Osteocyte (in vitro differentiated cells): ENCODE measurements at regions not wholly inside any gene's neighbourhood (a gene's known extent, or its start where the extent isn't known, plus 50 kb on each side); places are given as distances from the start of the nearest gene placed in this dataset.

Source experiments
- DNase-seq: peaks from one replicate; pipeline ENCODE4 v3.0.0; 2021; ENCODE audit warnings: mixed read lengths; ENCODE audit not compliant: unreplicated experiment; ENCODE audit errors: extremely low spot score
- H3K27ac Mint-ChIP-seq: one replicate; pipeline ENCODE4 v1.8.0; 2021; ENCODE audit warnings: mild to moderate bottlenecking, mixed read lengths; ENCODE audit not compliant: unreplicated experiment
- H3K27me3 Mint-ChIP-seq: one replicate; pipeline ENCODE4 v1.8.0; 2021; ENCODE audit warnings: mixed read lengths; ENCODE audit not compliant: unreplicated experiment
- H3K36me3 Mint-ChIP-seq: one replicate; pipeline ENCODE4 v1.8.0; 2021; ENCODE audit warnings: mixed read lengths; ENCODE audit not compliant: unreplicated experiment
- H3K4me1 Mint-ChIP-seq: one replicate; pipeline ENCODE4 v1.8.0; 2021; ENCODE audit warnings: mixed read lengths; ENCODE audit not compliant: unreplicated experiment
- H3K4me3 Mint-ChIP-seq: one replicate; pipeline ENCODE4 v1.8.0; 2021; ENCODE audit warnings: mild to moderate bottlenecking, moderate library complexity, mixed read lengths; ENCODE audit not compliant: unreplicated experiment
- H3K9me3 Mint-ChIP-seq: one replicate; pipeline ENCODE4 v1.8.0; 2021; ENCODE audit warnings: mixed read lengths; ENCODE audit not compliant: unreplicated experiment
- CTCF ChIP-seq: fragments of 200-600 bp; sonication (generic); IDR thresholded peaks from 2 replicates; pipeline ENCODE4 v1.5.0; 2021; ENCODE audit warnings: antibody characterized with exemption, mild to moderate bottlenecking, moderate library complexity

DNA sequence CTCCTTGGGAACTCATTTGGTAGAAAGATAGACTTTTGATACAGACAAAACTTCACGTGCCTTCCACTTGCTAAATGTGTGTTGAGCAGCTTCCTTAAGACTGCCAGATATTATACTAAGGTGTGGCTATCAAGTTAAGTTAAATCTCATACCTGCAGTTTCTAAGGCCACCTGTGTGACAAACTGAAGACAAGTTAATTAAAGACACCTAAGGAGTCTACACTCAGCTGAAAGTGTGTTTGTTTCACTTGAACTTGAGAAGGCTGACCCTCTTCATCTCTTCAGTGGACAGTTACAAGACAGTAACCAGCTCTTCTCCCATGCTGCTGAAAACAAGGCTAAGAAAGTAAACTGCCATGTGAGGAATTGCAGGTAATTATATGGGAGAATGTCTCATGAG is 124.0 kb downstream of the NPY start:
- no peak overlapping the region for H3K27ac Mint-ChIP-seq
- no peaks in the 10 kb centered on the region for H3K9me3 Mint-ChIP-seq
- no peak for DNase-seq
- peaks cover 34% of the 10 kb centered on the region for H3K27me3 Mint-ChIP-seq
- H3K36me3 Mint-ChIP-seq: no peaks in the 10 kb centered on the region
- no peak overlapping the region for H3K4me3 Mint-ChIP-seq
- no peak for TF ChIP-seq CTCF
- H3K4me1 Mint-ChIP-seq: no peaks in the 10 kb centered on the region

- TF ChIP-seq CTCF: no peak
Measured at GRCh38 chr7:24408798-24409430, 124.9 kb downstream of the NPY start.

GRCh38 chr7:24409431-24410024 is 125.5 kb downstream of the NPY start:
- Mint-ChIP-seq H3K27me3 (peaks cover 29% of the 10 kb centered on the region), H3K9me3 (peaks cover 6% of the 10 kb centered on the region), H3K4me3 (no peak overlapping the region), H3K36me3 (no peaks in the 10 kb centered on the region), H3K4me1 (no peaks in the 10 kb centered on the region), H3K27ac (no peak overlapping the region)
- no peak for DNase-seq
- TF ChIP-seq CTCF: no peak

More at GRCh38 chr7:24408798-24409430, 124.9 kb downstream of the NPY start:
- Mint-ChIP-seq H3K27ac (no peak overlapping the region), H3K4me3 (no peak overlapping the region), H3K9me3 (peaks cover under 1% of the 10 kb centered on the region), H3K27me3 (peaks cover 26% of the 10 kb centered on the region), H3K4me1 (no peaks in the 10 kb centered on the region), H3K36me3 (no peaks in the 10 kb centered on the region)
- DNase-seq: no peak

DNA sequence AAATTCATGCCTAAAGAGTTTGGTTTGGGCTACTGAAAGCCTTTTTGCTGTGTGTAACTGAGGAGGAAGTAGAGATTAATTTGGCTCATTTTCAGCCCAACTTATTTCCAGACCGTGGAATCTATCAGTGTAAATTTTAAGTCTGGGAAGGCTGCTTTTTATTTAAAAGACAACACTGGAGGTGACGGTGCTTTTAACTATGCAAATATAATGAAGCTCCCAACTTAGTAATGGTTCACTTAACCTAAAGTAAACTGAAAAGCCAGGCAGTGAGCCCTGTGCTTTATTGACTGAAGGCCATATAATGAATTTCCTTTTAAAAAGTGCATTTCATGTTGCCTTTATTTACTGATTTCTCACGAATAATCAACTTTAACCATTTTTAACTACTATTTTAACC is 127.2 kb downstream of the NPY start:
- Mint-ChIP-seq H3K4me3 (no peak overlapping the region), H3K4me1 (no peaks in the 10 kb centered on the region), H3K36me3 (no peaks in the 10 kb centered on the region), H3K9me3 (peaks cover 6% of the 10 kb centered on the region), H3K27ac (no peak overlapping the region), H3K27me3 (peaks cover 21% of the 10 kb centered on the region)
- TF ChIP-seq CTCF: no peak
- DNase-seq: no peak

DNA sequence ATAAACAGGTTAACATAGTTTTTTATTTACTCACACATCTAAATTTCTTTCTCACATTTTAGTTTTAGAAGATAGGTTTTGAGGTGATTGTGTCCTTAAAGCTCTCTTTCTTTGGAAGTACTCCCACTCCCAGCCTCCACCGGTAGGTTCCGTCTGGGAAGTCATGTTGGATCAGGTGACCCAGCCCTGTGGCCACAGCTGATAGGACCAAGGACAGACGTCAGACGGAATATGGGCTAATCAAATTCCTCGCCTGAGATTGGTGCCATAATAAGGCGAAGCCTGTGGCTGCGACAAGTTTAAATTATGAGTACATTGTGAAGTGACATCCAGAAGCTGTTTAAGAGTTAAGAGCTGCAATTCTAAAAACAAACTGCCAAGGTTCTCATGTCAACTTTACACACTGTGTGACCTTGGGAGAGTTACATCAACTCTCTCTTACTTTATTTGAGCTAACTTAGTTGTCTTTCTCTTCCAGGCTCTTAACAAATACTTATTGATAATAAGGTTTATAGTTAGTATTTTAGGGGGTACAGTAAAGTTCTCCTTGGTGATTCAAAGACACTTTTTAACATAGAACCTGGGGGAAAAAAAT is 133.6 kb downstream of the NPY start:
- Mint-ChIP-seq H3K27me3 (peaks cover 18% of the 10 kb centered on the region), H3K9me3 (peaks cover 6% of the 10 kb centered on the region)

More for the DNA sequence above, 133.6 kb downstream of the NPY start:
- DNase-seq: no peak
- Mint-ChIP-seq H3K4me3 (no peak overlapping the region), H3K36me3 (no peaks in the 10 kb centered on the region), H3K4me1 (no peaks in the 10 kb centered on the region), H3K27ac (no peak overlapping the region)
- no peak for TF ChIP-seq CTCF
